ENCODE measurements at regions not wholly inside any gene's neighbourhood (a gene's known extent, or its start where the extent isn't known, plus 50 kb on each side); places are given as distances from the start of the nearest gene placed in this dataset.

GRCh38 chr18:43751835-43752234, 474.5 kb upstream of the SYT4 start:
- Histone ChIP-seq H3K4me1 (ENCODE audit: control insufficient read depth in 1 of 2, low read depth in 2 of 2) (no peaks in the 10 kb centered on the region), H3K27me3 (replicated peaks; ENCODE audit: insufficient read depth) (no peaks in the 10 kb centered on the region)
- TF ChIP-seq CTCF (IDR thresholded peaks at IDR 0.05): no peak

GRCh38 chr18:43757273-43757672, 480.0 kb upstream of the SYT4 start:
- Histone ChIP-seq H3K27ac (no peak overlapping the region), H3K36me3 (no peaks in the 10 kb centered on the region), H3K9me3 (no peaks in the 10 kb centered on the region), H3K27me3 (replicated peaks; ENCODE audit: insufficient read depth) (no peaks in the 10 kb centered on the region), H3K4me1 (ENCODE audit: control insufficient read depth in 1 of 2, low read depth in 2 of 2) (no peaks in the 10 kb centered on the region), H3K4me3 (no peak overlapping the region)
- DNase-seq (ENCODE audit: low spot score) (no peak), ATAC-seq (ENCODE audit: insufficient number of reproducible peaks, low FRiP score, low read depth) (no peak)
- TF ChIP-seq CTCF (IDR thresholded peaks at IDR 0.05): no peak

More at GRCh38 chr18:43751835-43752234, 474.5 kb upstream of the SYT4 start:
- ATAC-seq (ENCODE audit: insufficient number of reproducible peaks, low FRiP score, low read depth) (no peak), DNase-seq (ENCODE audit: low spot score) (no peak)
- Histone ChIP-seq H3K27ac (no peak overlapping the region), H3K9me3 (no peaks in the 10 kb centered on the region), H3K36me3 (no peaks in the 10 kb centered on the region), H3K4me3 (no peak overlapping the region)

GRCh38 chr18:43758734-43759133, 481.4 kb upstream of the SYT4 start:
- no peak overlapping the region for H3K4me3 ChIP-seq
- H3K27me3 ChIP-seq (replicated peaks; ENCODE audit: insufficient read depth): no peaks in the 10 kb centered on the region
- H3K36me3 ChIP-seq: no peaks in the 10 kb centered on the region
- no peaks in the 10 kb centered on the region for H3K4me1 ChIP-seq (ENCODE audit: control insufficient read depth in 1 of 2, low read depth in 2 of 2)
- no peak for ATAC-seq (ENCODE audit: insufficient number of reproducible peaks, low FRiP score, low read depth)
- no peak overlapping the region for H3K27ac ChIP-seq
- no peak for TF ChIP-seq CTCF (IDR thresholded peaks at IDR 0.05)
- H3K9me3 ChIP-seq: no peaks in the 10 kb centered on the region
- DNase-seq (ENCODE audit: low spot score): no peak

- Histone ChIP-seq H3K4me3 (no peak overlapping the region), H3K36me3 (no peaks in the 10 kb centered on the region), H3K27ac (no peak overlapping the region), H3K4me1 (ENCODE audit: control insufficient read depth in 1 of 2, low read depth in 2 of 2) (no peaks in the 10 kb centered on the region), H3K9me3 (no peaks in the 10 kb centered on the region), H3K27me3 (replicated peaks; ENCODE audit: insufficient read depth) (no peaks in the 10 kb centered on the region)
- no peak for DNase-seq (ENCODE audit: low spot score)
- TF ChIP-seq CTCF (IDR thresholded peaks at IDR 0.05): no peak
- ATAC-seq (ENCODE audit: insufficient number of reproducible peaks, low FRiP score, low read depth): no peak
Measured at GRCh38 chr18:43760010-43760409, 482.7 kb upstream of the SYT4 start.

DNA sequence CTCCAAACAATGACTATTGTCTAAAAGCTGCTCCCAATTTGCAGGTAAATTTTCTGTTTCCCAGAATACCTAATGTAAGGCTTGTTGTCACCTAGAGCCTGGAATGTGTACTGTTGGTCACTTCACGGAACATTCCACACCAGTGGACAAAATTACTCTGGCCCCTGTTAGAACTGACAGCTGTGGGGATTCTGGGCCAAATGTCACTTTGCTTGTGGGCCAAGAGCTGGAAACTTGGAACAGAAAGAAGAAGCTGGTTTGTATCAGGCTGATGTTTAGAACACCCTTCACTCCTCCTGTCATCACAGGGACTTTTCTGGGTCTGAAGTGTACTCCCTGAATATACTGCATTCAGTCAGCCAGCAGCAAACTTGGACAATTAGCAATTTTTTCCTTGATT, 495.6 kb upstream of the SYT4 start:
- ATAC-seq (ENCODE audit: insufficient number of reproducible peaks, low FRiP score, low read depth) (no peak), DNase-seq (ENCODE audit: low spot score) (no peak)
- H3K4me3 ChIP-seq: no peak overlapping the region
- H3K4me1 ChIP-seq (ENCODE audit: control insufficient read depth in 1 of 2, low read depth in 2 of 2): no peaks in the 10 kb centered on the region
- no peak overlapping the region for H3K27ac ChIP-seq
- H3K36me3 ChIP-seq: no peaks in the 10 kb centered on the region
- no peak for TF ChIP-seq CTCF (IDR thresholded peaks at IDR 0.05)
- H3K9me3 ChIP-seq: no peaks in the 10 kb centered on the region
- H3K27me3 ChIP-seq (replicated peaks; ENCODE audit: insufficient read depth): no peaks in the 10 kb centered on the region

Data from thoracic aorta (tissue), 2 donors.